GM12875 (cell line): ENCODE measurements at regions not wholly inside any gene's neighbourhood (a gene's known extent, or its start where the extent isn't known, plus 50 kb on each side); places are given as distances from the start of the nearest gene placed in this dataset.

Experiments used
- H3K4me3 ChIP-seq: one replicate; pipeline ENCODE4 v1.5.1; 2011; ENCODE audit warnings: low read depth, low read length, control low read depth
- TF ChIP-seq, protein P1 (sequence below): IDR thresholded peaks from 2 replicates; pipeline ENCODE4 v1.5.1; 2011; ENCODE audit warnings: low read depth, mild to moderate bottlenecking, control low read depth, inconsistent platforms, low read length, moderate library complexity, borderline replicate concordance; ENCODE audit not compliant: insufficient read depth

DNA sequence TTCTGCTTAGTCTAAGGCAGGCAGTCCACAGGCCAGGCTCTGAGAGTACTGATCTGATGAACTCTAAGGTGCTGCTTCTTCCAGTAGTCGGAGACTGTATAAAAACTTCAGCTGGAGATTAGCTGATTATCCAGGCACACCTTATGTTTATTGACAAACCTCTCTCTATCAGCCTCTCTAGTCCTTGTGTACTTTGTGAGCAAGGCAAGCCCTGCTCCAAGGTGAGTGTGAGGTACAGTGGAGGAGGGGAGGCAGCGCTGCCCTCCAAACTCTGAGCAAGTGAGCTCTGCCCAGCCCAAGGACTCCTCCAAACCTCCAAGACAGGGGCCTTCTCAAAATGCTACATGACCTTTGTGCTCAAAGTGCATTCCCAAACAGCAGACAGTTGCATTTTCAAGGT is 95.9 kb upstream of the CDKN3 start:
- TF ChIP-seq, protein P1, sequence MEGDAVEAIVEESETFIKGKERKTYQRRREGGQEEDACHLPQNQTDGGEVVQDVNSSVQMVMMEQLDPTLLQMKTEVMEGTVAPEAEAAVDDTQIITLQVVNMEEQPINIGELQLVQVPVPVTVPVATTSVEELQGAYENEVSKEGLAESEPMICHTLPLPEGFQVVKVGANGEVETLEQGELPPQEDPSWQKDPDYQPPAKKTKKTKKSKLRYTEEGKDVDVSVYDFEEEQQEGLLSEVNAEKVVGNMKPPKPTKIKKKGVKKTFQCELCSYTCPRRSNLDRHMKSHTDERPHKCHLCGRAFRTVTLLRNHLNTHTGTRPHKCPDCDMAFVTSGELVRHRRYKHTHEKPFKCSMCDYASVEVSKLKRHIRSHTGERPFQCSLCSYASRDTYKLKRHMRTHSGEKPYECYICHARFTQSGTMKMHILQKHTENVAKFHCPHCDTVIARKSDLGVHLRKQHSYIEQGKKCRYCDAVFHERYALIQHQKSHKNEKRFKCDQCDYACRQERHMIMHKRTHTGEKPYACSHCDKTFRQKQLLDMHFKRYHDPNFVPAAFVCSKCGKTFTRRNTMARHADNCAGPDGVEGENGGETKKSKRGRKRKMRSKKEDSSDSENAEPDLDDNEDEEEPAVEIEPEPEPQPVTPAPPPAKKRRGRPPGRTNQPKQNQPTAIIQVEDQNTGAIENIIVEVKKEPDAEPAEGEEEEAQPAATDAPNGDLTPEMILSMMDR: no peak

DNA sequence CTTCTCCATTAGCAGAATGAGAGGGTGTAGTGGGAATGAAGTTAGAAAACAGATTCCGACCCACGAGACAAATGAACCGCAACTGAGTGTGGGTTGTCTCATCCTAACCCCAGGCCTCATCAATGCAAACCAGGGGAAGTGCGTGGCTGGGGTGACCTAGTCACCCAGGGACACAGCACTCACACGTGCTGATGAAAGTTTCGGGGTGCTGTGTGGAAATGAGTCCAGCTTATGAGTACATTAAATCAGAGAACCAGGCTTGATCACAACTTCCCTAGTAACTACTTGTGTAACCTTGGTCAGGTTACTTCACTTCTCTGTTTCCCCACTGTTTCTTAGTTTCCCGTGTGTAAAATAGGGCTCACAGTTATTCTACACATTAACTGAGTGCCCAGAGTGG is 95.4 kb upstream of the CDKN3 start:
- H3K4me3 ChIP-seq: no peak overlapping the region
- TF ChIP-seq, protein P1: no peak

More for the DNA sequence above, 95.9 kb upstream of the CDKN3 start:
- no peak overlapping the region for H3K4me3 ChIP-seq

DNA sequence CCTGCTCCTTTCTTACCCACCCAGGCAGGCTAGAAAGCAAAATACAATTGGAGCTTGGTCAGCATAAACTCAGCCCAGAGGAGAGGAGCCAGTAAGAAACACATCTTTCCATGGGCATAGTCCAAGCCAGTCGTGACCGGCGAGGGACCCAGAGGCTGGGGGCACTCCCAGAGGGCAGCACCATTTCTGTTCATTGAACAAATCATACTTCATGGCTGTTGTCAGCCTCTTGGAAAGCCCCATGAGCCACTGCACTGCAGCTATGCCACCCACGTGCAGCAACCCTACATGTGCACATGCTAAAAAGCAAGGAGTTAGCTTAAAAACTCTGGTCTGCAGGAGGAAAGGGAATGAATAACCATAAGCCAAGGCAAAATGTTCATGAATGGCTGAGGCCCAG is 90.0 kb upstream of the CDKN3 start:
- TF ChIP-seq, protein P1: no peak

DNA sequence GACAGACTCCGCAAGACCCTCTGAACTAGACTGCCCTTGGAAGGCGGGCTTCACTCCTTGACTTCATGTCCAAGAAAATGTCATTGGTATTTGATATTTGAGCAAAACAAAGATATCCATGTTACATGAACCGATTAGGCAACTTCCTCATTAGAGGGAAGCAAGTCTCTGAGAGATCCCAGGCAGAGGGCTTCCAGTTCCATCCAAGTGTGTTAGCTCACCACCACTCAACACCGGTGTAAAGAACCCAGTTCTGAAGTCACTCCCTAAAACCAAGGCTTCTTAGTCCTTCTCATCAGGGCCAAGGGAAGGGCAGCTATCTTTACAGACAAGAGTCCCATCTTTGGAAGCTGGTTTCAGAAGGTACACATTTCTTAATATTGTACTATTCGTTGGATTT is 87.2 kb upstream of the CDKN3 start:
- TF ChIP-seq, protein P1: no peak
- H3K4me3 ChIP-seq: no peak overlapping the region

More for the DNA sequence above, 90.0 kb upstream of the CDKN3 start:
- no peak overlapping the region for H3K4me3 ChIP-seq

DNA sequence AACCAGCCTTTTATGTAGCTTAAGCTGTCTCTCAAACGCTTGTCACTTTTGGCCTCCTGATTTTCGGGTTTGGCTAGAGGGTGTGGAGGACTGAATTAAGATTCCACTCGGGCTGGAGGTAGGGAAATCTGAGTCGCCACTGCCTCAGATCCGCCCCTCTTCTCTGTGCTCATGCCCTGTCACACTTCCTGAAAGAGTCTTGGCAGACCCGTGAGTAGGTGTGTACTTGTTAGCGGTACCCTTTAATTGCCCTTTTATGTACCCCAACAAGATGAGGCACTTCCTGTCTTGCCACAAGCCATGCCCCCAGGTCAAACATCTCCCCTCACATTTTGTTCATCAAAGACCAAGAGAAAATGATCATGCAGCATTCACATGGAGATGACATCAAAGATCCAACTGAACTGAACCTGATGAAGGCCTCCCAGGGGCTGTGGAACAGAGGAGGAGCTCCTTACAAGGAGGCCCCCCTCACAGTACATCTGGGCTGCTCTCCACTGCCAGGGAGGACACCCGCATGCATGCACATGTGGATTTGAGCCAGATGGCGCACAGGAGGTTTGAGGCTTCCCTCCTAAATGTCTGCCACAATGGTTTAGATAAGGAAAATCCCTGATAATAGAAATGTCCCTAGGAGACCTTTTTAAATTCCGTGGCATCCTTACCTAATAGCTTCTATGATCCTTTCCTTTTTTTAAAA is 86.5 kb upstream of the CDKN3 start:
- TF ChIP-seq, protein P1: no peak
- no peak overlapping the region for H3K4me3 ChIP-seq

DNA sequence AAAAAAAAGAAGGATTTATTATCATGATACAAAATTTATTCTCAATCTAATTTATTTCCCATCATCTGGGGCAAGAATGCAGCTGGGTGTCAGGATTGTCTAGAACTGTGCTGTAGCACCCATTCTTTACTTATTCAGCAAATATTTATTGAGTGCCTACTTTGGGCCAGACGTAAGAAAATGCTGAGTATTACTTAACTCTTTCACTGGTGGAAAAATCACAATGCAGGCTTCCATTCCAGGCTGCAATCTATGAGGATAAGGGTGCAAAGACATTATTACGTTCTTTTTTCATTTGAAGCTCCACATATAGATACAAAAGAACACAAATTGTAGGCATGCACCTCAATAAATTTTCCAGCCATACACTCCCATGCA is 86.0 kb upstream of the CDKN3 start:
- no peak overlapping the region for H3K4me3 ChIP-seq
- TF ChIP-seq, protein P1: no peak

DNA sequence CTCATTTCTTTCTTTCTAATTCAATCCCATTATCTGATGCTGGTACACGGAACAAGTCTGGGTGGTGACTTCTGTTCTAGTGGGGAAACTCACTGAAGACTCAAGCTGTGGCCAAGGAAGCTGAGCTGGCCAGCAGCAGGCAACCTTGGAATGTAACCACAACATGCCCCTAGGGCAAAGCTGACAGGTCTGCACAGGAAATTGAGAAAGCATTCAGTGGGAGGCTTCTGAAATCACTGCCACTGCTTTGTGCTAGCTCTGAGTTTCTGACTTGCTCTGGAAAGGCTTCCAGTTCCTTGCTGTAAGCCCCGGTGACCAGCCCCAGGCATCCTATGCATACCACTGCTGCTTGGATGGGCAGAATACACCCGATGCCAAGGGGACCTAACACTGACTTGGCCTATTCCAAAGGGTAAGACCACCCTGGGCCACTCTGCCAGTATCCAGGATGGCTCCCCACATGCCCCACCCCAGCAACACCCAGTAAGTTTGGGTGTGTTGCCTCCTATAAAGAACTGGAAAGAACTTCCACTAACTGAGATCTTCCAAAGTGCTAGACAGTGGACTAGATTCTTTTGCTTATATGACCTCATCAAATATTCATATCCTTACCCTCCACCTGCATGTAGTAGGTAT is 84.5 kb upstream of the CDKN3 start:
- H3K4me3 ChIP-seq: no peak overlapping the region
- TF ChIP-seq, protein P1: no peak
